COLO668 (cell line): ENCODE measurements at regions not wholly inside any gene's neighbourhood (a gene's known extent, or its start where the extent isn't known, plus 50 kb on each side); places are given as distances from the start of the nearest gene placed in this dataset.
A peak's percentile ranks its signal among the peaks of the same experiment; 100 is the strongest.

ENCODE experiments used
- DNase-seq: peaks from one replicate; lab custom pipeline; 2025; ENCODE audit not compliant: unreplicated experiment; lab: John Stamatoyannopoulos, UW

DNA sequence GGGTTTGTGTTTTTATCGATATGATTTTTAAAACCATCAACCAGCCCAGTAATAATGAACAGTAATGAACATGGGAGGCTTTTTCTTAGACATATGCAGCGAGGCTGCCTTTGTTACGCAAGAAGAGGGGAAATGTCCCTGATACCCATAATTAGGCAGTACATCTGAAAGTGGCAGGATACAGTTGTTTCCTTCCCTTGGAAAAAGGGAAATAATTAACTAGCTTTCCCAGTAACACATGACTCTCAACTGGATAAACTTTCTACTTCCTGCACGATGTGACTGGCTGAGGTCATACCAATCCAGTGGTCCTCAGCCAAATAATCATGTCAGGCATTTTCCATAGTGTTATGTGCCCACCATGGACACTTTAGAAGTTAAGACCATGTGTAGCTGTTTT is 431.6 kb upstream of the C9orf72 start:
- no peak for DNase-seq

DNA sequence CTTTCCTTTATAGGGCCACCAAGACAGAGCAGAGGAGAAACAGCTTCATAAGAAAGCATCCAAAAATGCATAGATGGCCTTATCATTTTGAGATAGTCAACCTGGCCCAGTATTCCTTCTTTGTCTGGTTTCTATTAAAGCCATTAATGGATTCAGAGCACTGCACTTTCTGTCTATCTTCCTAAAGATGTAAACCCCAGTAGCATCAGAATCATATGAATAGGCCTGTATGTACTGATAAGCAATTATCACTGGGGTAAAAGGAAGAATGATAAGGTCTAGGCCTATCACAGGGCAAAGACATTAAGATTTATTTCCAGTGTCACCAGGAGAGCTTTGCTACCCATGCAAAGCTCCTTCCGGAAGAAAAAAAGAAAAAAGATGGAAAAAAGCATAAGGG is 432.5 kb upstream of the C9orf72 start:
- DNase-seq = no peak

DNA sequence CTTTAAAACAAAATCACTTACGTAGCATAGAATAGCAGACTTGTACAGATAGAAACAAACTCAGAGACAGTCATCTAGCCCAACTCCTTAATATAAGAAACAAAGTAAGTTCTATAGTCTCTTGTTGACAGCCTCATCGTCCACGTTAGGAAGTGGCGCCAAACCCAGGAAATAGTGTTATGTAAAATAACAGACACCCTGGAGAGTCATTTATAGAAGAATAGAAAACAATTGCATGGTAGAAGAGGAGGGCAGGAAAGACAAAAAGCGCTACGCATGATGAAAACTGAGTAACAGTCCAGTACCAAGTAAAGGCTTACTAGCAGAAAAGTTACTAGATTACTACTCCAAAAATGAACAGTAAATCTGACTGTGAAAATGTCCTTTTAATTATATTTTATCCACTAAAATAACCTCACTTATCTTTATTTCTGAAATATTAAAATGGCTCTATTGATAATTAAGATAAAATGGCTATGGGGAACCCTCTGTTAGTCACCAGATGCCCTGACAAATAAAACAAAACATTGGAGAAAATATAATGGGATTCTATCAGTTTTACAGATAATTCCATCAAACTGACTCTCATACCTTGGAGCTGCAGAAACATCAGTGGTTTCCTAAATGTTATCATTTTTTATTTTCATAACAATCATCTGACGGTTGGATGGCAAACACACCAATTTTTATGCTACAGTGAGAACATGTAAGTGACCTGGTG is 434.0 kb upstream of the C9orf72 start:
- no peak for DNase-seq

DNA sequence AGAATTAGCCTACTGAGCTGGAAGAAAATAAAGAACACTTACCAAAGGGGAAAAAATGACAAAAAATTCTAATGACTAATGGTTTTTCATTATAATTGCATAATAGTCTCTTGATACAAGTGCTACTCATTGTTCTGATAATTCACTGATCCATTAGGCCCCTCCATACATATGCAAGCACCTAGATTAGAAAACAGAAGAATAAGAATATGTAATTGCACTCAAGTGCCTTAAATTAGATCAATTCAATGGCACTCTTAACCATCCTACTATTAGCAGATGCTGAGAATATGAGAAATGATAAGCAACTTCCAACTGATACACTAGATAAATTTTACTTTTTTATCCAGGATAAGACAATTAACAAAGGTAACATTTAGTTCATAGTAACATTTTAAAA is 440.9 kb upstream of the C9orf72 start:
- DNase-seq = no peak

DNA sequence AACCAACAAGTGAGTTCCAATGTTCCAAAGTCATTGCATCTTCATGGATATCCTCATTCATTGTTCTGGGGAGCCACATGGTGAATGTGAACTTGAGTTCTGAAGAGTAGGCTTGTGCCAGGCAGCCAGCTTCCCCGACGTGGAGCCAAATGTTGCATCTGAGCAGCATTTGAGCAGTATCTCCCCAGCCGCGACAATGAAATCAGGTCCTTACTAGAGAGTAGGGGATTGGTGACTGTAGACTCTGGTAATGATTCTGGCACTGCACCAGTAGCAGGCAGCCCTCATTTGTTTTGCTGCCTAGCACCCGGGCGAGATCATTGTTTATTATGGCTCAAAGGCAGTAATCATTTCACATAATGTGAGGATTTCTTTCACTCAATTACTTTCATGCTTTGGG is 451.4 kb upstream of the C9orf72 start:
- DNase-seq = no peak

DNA sequence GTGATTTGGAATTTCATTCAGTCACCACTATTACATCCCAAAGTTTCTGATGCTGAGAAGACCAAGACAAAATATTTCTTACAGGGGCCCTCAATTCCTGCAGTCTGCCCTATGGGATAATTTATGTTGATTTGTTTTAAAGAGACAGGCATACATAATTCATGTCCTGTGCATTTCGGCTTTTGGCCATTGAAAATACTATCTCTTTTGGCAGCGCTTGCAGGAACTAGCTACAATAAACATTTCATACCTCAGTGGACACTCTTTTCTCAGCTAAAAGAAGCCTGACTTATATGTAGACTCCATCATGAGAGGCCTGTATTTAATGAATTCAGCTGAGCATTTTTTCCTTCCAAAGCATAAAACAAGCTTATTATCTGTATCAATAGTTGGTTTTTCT is 451.9 kb upstream of the C9orf72 start:
- no peak for DNase-seq

DNA sequence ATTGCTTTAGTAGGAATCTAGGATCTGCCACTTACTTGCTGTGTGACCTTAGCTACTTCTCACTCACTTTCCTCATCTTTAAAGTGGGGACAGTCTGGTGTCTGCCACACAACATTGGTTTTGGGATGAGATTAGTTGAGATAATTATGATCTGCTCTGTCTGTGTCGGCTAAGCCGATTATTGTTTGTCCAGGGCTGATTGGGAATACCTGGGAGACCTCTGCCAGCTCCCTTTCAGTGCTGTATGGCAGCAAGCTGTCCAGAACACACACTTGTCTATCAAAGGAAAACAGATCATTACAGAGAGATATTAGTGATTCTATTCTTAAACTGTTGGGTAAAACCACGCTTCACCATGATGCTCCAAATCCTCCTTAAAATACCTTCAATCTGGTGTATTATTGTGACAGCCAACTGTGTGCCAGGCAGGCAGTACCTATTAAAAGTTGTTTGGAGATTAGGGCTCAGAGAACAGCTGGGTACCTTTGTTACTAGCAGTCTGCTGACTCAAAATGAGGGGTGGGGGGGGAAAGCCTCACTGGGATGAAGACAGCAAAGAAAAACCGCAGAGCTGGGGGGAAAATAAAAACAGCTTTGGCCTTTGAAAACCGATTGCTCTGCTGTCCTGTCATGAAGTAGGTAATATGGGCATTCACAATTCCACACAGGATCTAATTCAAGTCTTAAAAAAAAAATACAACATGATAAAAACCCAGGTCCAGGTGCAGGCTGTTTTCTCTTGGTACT is 458.4 kb upstream of the C9orf72 start:
- no peak for DNase-seq

DNA sequence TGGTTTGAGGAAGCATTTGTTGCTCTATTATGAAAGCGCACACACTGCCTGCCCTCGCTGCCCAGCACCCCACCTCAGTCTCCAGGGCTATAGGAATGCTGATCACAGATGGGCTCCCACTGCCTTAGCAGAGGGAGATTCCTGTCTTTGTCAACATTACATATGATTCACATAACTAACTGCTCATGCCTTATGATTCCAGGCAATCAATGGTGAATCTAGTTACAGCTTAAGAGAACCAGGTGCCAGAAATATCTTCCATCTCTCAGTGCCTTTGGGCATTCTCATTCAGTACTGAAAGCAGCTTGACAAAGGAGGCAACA is 458.9 kb upstream of the C9orf72 start:
- DNase-seq = no peak

DNA sequence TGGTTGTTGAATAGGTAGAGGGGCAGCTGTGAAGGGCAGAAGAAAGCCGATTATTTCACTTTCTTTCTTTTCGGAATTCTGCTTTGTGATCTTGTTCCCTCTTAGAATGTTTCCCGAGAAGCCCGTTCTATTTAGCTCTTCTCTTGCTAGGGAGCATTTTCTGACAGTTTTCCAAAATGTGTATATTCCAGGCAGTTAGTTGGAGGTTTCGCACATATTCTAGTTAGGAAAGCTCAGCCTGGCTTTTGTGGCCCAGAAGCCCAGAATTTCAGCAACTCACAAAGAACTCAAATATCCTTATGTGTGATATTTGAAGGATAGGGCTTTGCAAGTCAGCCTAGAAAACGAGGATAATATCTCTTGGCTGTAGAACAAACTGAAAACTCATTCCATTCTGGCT is 461.0 kb upstream of the C9orf72 start:
- no peak for DNase-seq

DNA sequence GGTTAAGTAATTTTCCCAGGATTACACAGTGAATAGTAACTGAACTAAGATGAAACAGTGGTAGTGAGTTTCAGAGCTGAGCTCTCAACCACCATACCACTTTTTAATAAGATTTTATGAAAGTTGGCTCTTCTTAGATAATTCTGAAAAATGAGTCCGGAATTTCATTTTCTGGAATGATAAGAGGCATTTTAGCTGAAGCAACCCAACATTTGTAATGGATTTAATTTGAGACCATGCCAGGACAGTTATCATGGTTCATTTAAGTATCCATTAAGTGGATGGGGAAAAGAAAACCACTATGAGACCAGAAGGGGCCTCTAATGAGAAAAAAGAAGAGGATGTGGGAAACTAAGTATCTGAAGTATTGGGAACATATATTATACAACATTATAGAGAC is 464.7 kb upstream of the C9orf72 start:
- no peak for DNase-seq

DNA sequence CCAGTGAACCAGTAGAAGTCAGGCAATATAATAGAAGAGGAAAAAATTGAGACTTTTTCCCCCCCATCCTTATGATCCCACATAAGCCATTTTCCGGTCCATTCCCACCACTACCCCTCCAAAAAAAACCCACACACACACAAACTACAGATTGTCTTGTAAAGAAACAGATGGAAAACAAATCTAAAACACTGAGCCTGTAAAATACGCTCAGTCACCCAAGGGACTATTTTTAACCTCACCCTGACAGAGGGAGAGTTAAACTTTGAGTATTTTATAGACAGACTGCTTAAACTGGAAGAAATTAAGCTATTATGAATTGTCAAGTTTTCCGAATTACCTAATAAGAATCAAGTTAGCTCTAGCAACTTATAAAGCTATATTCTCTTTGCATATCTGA is 471.8 kb upstream of the C9orf72 start:
- no peak for DNase-seq

DNA sequence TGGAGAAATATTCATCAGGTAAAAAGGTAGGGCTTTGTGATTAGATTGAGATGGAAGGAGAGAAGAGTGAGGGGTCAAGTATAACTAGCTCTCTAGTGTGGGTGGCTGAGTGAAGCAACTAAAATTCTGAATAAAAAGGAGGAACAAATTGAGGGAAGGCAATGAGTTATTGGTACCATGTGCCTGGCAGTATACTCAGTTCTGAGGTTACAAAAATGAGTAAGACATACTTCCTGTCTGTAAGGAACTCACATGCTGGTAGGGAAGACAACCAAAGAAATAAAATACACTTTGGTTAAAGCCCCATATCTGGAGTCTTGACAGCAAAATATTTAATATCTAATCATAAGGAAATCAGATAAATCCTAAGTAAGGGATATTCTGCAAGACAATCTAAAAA is 476.8 kb upstream of the C9orf72 start:
- DNase-seq = no peak

DNA sequence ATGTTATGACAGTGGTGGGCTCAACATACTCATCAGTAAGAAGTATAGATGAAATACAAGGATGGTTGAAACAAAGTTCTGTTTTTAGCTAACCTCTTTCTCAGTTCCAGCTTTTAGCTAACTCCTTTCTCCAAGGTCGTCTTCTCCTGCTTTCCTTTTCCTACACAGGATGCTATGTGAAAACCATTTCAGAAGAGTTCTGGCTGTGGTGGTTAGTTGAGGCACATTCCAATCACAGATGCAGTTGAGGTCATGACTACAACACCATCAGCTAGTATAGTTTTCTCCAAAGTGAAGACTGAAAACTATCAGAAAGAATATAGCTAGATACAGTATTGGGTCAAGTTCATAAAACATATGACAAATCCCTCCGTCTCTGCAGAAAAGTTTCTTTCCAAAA is 477.7 kb upstream of the C9orf72 start:
- no peak for DNase-seq

DNA sequence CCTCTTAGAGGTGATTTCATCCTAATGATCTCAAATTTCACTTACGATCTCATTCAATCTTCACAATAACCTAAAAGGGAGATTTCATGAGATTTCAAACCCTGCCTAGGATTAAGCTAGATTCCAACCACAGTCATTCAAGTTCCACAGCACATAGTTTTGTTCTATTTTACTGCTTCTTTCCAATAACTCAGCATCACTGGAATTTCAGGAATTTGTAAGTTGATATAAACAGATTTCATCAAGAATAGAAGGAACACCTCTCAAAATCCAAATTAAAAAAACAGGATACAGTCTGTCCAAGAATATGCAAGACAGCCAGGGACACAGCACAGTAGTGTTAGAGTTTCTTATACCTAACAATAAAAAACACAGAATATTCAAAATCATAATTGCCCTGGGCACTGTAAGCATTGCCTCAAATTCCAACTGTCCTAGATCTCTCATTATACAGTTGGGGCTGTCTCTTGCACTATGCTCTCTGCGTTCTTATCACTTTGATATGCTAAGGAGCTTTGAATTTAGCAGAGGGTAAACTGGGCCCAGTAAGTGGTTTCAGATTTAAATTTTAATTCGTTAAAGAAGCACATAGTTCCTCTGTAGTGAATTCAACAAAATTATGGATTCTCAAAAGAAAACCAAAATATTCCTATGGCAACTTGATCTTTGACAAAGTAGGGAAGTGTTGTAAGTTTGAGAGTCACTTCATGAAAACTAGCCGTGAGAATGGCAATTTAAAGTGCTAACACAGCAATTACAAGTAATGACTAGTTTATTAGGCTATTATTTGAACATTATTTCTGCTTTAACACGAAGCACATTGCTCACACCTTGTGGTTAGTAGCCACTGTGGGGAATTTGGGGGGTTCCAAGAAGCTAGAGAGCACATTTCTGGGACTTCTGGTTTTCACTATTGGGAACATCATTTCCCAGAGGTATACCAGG is 478.6 kb upstream of the C9orf72 start:
- no peak for DNase-seq

DNA sequence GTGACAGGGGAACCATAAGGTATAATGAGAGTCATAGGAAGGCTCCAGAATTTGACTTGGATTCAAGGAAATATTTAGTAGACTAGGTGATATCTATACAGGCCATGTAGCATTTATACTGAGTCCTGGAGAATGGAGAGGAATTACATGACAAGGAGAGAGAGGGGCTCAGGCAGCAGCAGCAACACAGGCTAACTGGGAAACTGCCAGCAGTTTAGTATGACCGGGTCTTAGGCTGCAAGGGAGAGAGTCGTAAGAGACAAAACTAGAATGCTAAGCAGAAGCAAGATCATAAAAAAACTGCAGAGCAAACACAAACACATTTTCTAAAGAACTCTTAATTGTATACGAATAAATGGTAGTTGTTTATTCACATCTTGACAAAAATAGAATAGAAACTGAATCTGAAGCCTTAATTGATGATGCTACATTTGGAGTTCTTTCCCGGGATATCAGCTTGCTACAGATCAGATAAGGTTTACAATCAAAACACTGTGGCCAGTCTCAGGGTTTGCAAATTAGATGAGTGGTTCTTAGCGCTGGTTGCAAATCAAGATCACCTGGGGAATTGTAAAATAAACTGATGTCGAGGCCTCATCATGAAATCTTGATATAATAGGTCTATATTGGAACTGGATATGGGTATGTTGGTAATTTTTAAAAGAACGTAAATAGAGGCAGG is 480.0 kb upstream of the C9orf72 start:
- no peak for DNase-seq

DNA sequence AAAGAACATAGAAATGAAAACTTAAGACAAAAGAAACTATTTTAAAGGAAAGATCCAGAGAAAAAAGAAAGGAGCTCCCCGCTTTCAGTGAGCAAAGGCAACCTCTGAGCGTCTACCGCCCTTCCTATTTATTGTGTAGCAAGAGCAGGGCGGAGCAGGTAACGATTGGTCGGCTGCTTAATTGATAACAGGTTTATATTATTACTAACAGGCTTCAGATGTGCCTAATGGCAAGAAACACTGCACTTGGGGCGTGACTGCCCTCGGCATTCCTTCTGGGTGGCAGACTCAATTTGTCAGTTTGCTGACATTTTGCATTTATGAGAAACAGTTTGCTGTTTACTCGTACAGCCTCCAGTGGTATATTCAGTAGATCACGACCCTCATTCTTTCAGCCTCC is 482.7 kb upstream of the C9orf72 start:
- DNase-seq = no peak

DNA sequence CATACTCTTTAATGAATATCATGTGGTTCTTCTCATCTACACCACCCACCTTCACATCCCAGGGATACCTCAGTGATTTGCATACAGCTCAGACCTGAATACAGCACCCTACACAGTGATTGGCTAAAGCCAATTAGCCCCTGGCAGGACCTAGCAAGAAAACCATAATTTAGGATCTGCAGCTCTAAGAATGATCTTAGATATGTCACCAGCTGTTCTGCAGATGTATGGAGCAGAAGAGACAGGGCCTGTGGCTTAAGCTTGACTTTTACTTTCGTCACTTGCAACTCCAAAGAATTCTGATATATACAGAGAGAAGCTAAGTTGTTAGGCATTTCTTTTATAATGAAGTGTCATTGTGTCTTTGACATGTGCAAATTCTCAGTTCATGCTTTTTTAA is 483.2 kb upstream of the C9orf72 start:
- DNase-seq = no peak

DNA sequence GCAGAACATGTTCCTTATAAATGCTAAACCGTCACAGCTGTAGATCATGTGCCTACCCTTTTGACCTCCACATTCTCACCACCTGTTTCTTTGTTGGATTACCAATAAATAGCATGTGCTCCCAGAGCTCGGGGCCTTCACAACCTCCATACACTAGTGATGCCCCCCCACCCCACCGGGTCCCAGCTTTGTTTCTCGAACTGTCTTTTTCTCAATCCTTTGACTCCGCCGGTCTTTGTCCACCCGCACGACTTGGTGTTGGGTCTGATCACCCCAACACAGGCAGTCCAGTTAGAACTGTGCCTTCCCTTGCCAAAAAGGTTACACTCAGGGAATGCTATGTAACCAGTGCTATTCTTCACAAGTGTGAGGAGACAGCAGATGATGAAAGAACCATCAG is 485.9 kb upstream of the C9orf72 start:
- no peak for DNase-seq

DNA sequence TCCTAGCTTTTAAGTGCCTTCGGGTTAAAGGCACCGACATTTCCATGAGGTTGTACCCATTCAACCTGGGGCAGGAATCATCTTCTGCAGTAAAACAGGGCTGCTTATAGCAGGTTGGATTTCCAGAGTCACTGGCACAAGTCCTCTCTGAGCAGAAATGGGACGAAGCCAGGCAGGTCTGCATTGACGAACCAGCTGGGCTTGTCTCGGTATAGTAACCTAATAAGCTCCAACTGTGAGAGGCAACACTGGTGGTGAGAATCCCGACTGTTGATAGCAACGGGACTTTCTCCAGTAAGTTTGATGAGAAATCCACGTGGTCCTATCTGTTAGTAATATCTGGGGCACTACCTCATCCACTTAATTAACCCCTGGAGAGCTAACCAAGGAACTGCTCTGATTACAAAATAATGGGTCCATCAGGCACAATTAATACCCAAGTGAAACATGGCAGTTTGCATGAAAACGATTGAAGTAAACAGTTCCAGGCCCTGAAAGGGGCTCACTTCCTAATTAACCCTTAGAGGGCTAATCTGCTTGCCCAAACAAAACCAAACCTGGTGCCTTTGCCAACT is 491.0 kb upstream of the C9orf72 start:
- no peak for DNase-seq

DNA sequence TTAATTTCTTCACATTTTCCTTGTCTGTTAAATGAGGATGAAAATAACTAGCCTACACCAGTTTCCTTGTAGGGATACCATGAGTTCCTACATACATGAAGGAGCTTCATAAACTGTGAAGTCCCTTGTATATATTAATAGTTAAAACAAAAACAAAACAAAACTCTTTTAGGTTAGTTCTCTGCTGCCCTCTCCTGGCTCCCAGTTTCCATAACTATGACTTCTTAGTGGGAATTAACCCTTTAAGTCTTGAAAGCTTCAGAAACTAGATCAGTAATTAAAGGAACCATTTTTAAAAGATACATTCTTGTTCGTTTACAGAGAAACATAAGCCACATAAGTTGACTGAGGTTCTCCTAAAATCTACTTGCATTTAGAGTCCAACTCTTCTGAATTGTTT is 500.0 kb upstream of the C9orf72 start:
- DNase-seq = peak; percentile 35

DNA sequence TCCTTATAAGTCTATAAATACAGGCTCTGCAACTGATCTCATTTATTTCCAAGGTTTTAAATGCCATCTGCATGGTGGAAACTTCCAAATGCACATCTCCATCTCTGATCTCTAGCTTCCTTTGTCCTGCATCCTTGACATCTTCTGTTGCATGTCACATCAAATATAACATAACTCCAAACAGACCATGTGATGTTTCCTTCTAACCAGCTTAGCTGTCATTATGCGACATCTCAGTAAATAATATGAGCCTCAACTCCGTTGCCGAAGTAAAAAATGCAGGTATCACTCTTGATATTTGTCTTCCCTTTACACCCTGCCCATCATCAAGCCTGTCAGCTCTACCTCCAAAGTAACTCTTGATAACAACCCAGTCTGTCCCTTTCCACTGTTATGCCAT is 506.4 kb upstream of the C9orf72 start:
- DNase-seq = no peak
